Mesendoderm (in vitro differentiated cells): ENCODE measurements at regions not wholly inside any gene's neighbourhood (a gene's known extent, or its start where the extent isn't known, plus 50 kb on each side); places are given as distances from the start of the nearest gene placed in this dataset.
A peak's percentile ranks its signal among the peaks of the same experiment; 100 is the strongest.

Source experiments
- DNase-seq: peaks from one replicate; pipeline ENCODE4 v3.0.0; 2013
- H2AK5ac ChIP-seq: 2 replicates; pipeline ENCODE4 v1.6.1; 2013; ENCODE audit warnings: low read length, inconsistent platforms
- H2BK120ac ChIP-seq: 2 replicates; pipeline ENCODE4 v1.6.1; 2013; ENCODE audit warnings: low read depth, mild to moderate bottlenecking, low read length, moderate library complexity, mixed read lengths
- H2BK15ac ChIP-seq: replicated peaks from 2 replicates; pipeline ENCODE4 v1.6.1; 2013; ENCODE audit warnings: low read depth, mild to moderate bottlenecking, moderate library complexity
- H2BK5ac ChIP-seq: 2 replicates; pipeline ENCODE4 v1.6.1; 2013; ENCODE audit warnings: low read length, inconsistent platforms
- H3K18ac ChIP-seq: 2 replicates; pipeline ENCODE4 v1.6.1; 2013; ENCODE audit warnings: mild to moderate bottlenecking, low read length, mixed read lengths
- H3K23ac ChIP-seq: one replicate; pipeline ENCODE4 v1.6.1; 2013; ENCODE audit warnings: low read length
- H3K27ac ChIP-seq: 2 replicates; pipeline ENCODE4 v1.5.1; 2013; ENCODE audit warnings: low read depth, mild to moderate bottlenecking, inconsistent platforms, low read length, moderate library complexity
- H3K27me3 ChIP-seq: 2 replicates; pipeline ENCODE4 v1.6.1; 2013; ENCODE audit warnings: low read length, control low read depth, mild to moderate bottlenecking, inconsistent platforms; ENCODE audit not compliant: insufficient read depth, poor library complexity
- H3K36me3 ChIP-seq: 2 replicates; pipeline ENCODE4 v1.6.1; 2013; ENCODE audit warnings: low read length, inconsistent platforms; ENCODE audit not compliant: control insufficient read depth, insufficient read depth
- H3K4ac ChIP-seq: one replicate; pipeline ENCODE4 v1.6.1; 2013; ENCODE audit warnings: low read depth, mild to moderate bottlenecking, low read length, moderate library complexity
- H3K4me1 ChIP-seq: 2 replicates; pipeline ENCODE4 v1.6.1; 2013; ENCODE audit warnings: low read depth, low read length, inconsistent platforms; ENCODE audit not compliant: control insufficient read depth
- H3K4me2 ChIP-seq: 2 replicates; pipeline ENCODE4 v1.6.1; 2013; ENCODE audit warnings: low read length
- H3K4me3 ChIP-seq: 2 replicates; pipeline ENCODE4 v1.5.1; 2013; ENCODE audit warnings: mild to moderate bottlenecking, low read length
- H3K56ac ChIP-seq: one replicate; pipeline ENCODE4 v1.6.1; 2013; ENCODE audit warnings: low read length
- H3K79me1 ChIP-seq: 2 replicates; pipeline ENCODE4 v1.6.1; 2013; ENCODE audit warnings: low read length, inconsistent platforms
- H3K79me2 ChIP-seq: 2 replicates; pipeline ENCODE4 v1.6.1; 2013; ENCODE audit warnings: mild to moderate bottlenecking, low read length; ENCODE audit not compliant: control insufficient read depth, insufficient read depth
- H3K9ac ChIP-seq: 2 replicates; pipeline ENCODE4 v1.6.1; 2013; ENCODE audit warnings: low read length, inconsistent platforms
- H4K5ac ChIP-seq: one replicate; pipeline ENCODE4 v1.6.1; 2013; ENCODE audit warnings: low read length
- H4K8ac ChIP-seq: one replicate; pipeline ENCODE4 v1.6.1; 2013; ENCODE audit warnings: low read depth, mild to moderate bottlenecking, control low read depth, low read length, moderate library complexity
- WGBS: extraction: QIAGEN DNeasy Blood & Tissue Kit; methylation state at CpG from one replicate; pipeline ENCODE4 v1.1.7; 2013; ENCODE audit warnings: low lambda C conversion rate, missing lambda C conversion rate; ENCODE audit not compliant: insufficient coverage; ENCODE audit errors: extremely low coverage; 5-methylcytosine and 5-hydroxymethylcytosine counted together

GRCh38 chr3:41138146-41138545 lies 61.2 kb upstream of the CTNNB1 start:
- H4K8ac ChIP-seq = no peak overlapping the region
- H4K5ac ChIP-seq = no peak overlapping the region
- H3K4ac ChIP-seq = no peak overlapping the region
- H3K27ac ChIP-seq = no peak overlapping the region
- H3K36me3 ChIP-seq = no peaks in the 10 kb centered on the region
- no peak overlapping the region for H3K18ac ChIP-seq
- no peak overlapping the region for H3K56ac ChIP-seq
- DNase-seq = no peak
- H3K4me2 ChIP-seq = no peak overlapping the region
- no peaks in the 10 kb centered on the region for H3K79me2 ChIP-seq
- no peak overlapping the region for H3K23ac ChIP-seq
- no peaks in the 10 kb centered on the region for H3K4me1 ChIP-seq
- no peak overlapping the region for H2AK5ac ChIP-seq
- H2BK5ac ChIP-seq = no peak overlapping the region
- WGBS = no CpG with 5 or more reads among the region's 3 CpGs
- H3K27me3 ChIP-seq = no peaks in the 10 kb centered on the region
- no peaks in the 10 kb centered on the region for H3K79me1 ChIP-seq
- no peak overlapping the region for H2BK15ac ChIP-seq
- no peak overlapping the region for H3K9ac ChIP-seq
- H3K4me3 ChIP-seq = no peak overlapping the region
- H2BK120ac ChIP-seq = no peak overlapping the region

GRCh38 chr3:41138601-41139000 lies 60.7 kb upstream of the CTNNB1 start:
- H3K79me1 ChIP-seq = no peaks in the 10 kb centered on the region
- H3K4ac ChIP-seq = no peak overlapping the region
- no peaks in the 10 kb centered on the region for H3K4me1 ChIP-seq
- no peak overlapping the region for H3K27ac ChIP-seq
- H3K23ac ChIP-seq = no peak overlapping the region
- no peak overlapping the region for H3K4me3 ChIP-seq
- DNase-seq = no peak
- no peak overlapping the region for H3K4me2 ChIP-seq
- H2BK5ac ChIP-seq = no peak overlapping the region
- H3K56ac ChIP-seq = no peak overlapping the region
- no peak overlapping the region for H2BK120ac ChIP-seq
- H4K8ac ChIP-seq = no peak overlapping the region
- H3K18ac ChIP-seq = no peak overlapping the region
- no peak overlapping the region for H4K5ac ChIP-seq
- no CpG with 5 or more reads among the region's 3 CpGs for whole genome bisulfite sequencing
- H3K9ac ChIP-seq = no peak overlapping the region
- no peaks in the 10 kb centered on the region for H3K79me2 ChIP-seq
- no peak overlapping the region for H2BK15ac ChIP-seq
- H2AK5ac ChIP-seq = no peak overlapping the region
- no peaks in the 10 kb centered on the region for H3K36me3 ChIP-seq
- H3K27me3 ChIP-seq = no peaks in the 10 kb centered on the region

- no peaks in the 10 kb centered on the region for H3K79me1 ChIP-seq
- no peak overlapping the region for H3K4ac ChIP-seq
- WGBS = no CpG with 5 or more reads among the region's 3 CpGs
- no peak overlapping the region for H3K4me3 ChIP-seq
- H2BK5ac ChIP-seq = no peak overlapping the region
- no peak overlapping the region for H4K8ac ChIP-seq
- no peak overlapping the region for H2AK5ac ChIP-seq
- H3K9ac ChIP-seq = no peak overlapping the region
- no peak overlapping the region for H4K5ac ChIP-seq
- H3K4me1 ChIP-seq = no peaks in the 10 kb centered on the region
- no peaks in the 10 kb centered on the region for H3K27me3 ChIP-seq
- no peaks in the 10 kb centered on the region for H3K36me3 ChIP-seq
- H3K79me2 ChIP-seq = no peaks in the 10 kb centered on the region
- H3K56ac ChIP-seq = no peak overlapping the region
- no peak overlapping the region for H3K23ac ChIP-seq
- no peak overlapping the region for H2BK15ac ChIP-seq
- H3K4me2 ChIP-seq = no peak overlapping the region
- no peak overlapping the region for H2BK120ac ChIP-seq
- H3K27ac ChIP-seq = no peak overlapping the region
- DNase-seq = no peak
- no peak overlapping the region for H3K18ac ChIP-seq
These were observed 59.1 kb upstream of the CTNNB1 start for GRCh38 chr3:41140242-41140641.

GRCh38 chr3:41141433-41142167 lies 57.7 kb upstream of the CTNNB1 start:
- no peak overlapping the region for H3K56ac ChIP-seq
- H2BK5ac ChIP-seq = no peak overlapping the region
- H3K27ac ChIP-seq = no peak overlapping the region
- no peak overlapping the region for H3K9ac ChIP-seq
- H3K4me3 ChIP-seq = no peak overlapping the region
- no peak overlapping the region for H2BK15ac ChIP-seq
- no peaks in the 10 kb centered on the region for H3K79me1 ChIP-seq
- H3K4ac ChIP-seq = no peak overlapping the region
- H3K79me2 ChIP-seq = no peaks in the 10 kb centered on the region
- no peak overlapping the region for H3K18ac ChIP-seq
- no peak overlapping the region for H2BK120ac ChIP-seq
- H3K27me3 ChIP-seq = no peaks in the 10 kb centered on the region
- H4K5ac ChIP-seq = no peak overlapping the region
- H3K4me1 ChIP-seq = no peaks in the 10 kb centered on the region
- DNase-seq = peak; percentile 29
- no peak overlapping the region for H4K8ac ChIP-seq
- no peak overlapping the region for H2AK5ac ChIP-seq
- no peak overlapping the region for H3K4me2 ChIP-seq
- no peaks in the 10 kb centered on the region for H3K36me3 ChIP-seq
- WGBS = 100% methylated on average over 1 of the region's 7 CpGs
- H3K23ac ChIP-seq = no peak overlapping the region

- Histone ChIP-seq H3K9ac (no peak overlapping the region), H2BK15ac (no peak overlapping the region), H2BK120ac (no peak overlapping the region), H2AK5ac (no peak overlapping the region), H3K36me3 (no peaks in the 10 kb centered on the region), H3K27ac (no peak overlapping the region), H3K79me2 (no peaks in the 10 kb centered on the region), H4K5ac (no peak overlapping the region), H3K4ac (no peak overlapping the region), H3K56ac (no peak overlapping the region), H4K8ac (no peak overlapping the region), H3K79me1 (no peaks in the 10 kb centered on the region), H3K4me3 (no peak overlapping the region), H3K27me3 (no peaks in the 10 kb centered on the region), H3K18ac (no peak overlapping the region), H3K4me2 (no peak overlapping the region), H2BK5ac (no peak overlapping the region), H3K4me1 (no peaks in the 10 kb centered on the region), H3K23ac (no peak overlapping the region)
- WGBS = no CpG with 5 or more reads among the region's 3 CpGs
- DNase-seq = no peak
These were observed 55.8 kb upstream of the CTNNB1 start for GRCh38 chr3:41143421-41144031.

GRCh38 chr3:41144631-41145030 lies 54.7 kb upstream of the CTNNB1 start:
- H4K8ac ChIP-seq = no peak overlapping the region
- H2AK5ac ChIP-seq = no peak overlapping the region
- H3K27me3 ChIP-seq = no peaks in the 10 kb centered on the region
- no peaks in the 10 kb centered on the region for H3K79me1 ChIP-seq
- no peaks in the 10 kb centered on the region for H3K79me2 ChIP-seq
- H2BK15ac ChIP-seq = no peak overlapping the region
- H4K5ac ChIP-seq = no peak overlapping the region
- H3K4me2 ChIP-seq = no peak overlapping the region
- H3K27ac ChIP-seq = no peak overlapping the region
- no peak overlapping the region for H3K4me3 ChIP-seq
- no peaks in the 10 kb centered on the region for H3K36me3 ChIP-seq
- H3K4me1 ChIP-seq = no peaks in the 10 kb centered on the region
- H3K4ac ChIP-seq = no peak overlapping the region
- no peak overlapping the region for H2BK5ac ChIP-seq
- no peak overlapping the region for H3K56ac ChIP-seq
- H2BK120ac ChIP-seq = no peak overlapping the region
- H3K18ac ChIP-seq = no peak overlapping the region
- DNase-seq = no peak
- no CpG with 5 or more reads among the region's 1 CpG for WGBS
- H3K23ac ChIP-seq = no peak overlapping the region
- H3K9ac ChIP-seq = no peak overlapping the region
